ENCODE measurements at regions not wholly inside any gene's neighbourhood (a gene's known extent, or its start where the extent isn't known, plus 50 kb on each side); places are given as distances from the start of the nearest gene placed in this dataset.

DNA sequence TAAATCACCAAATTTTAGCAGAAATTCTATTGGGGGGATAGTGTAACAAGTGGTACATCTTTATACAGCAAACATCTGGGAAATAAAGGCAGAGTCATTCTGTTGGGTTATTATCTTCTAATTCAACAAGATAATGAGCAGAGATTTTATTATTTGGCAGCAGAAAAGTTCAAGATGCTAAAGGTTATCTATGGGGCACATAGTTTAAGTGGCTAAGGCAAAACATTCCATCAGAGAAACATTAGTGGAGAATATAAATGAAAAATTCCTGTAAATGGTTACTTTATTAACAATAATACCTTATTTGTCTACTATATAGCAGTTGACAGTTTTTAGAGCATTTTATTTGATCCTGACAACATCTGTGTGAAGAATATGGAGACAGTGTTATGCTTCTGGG, 815.7 kb downstream of the NCAM2 start:
- Histone ChIP-seq H3K27me3 (no peaks in the 10 kb centered on the region), H3K4me3 (no peak overlapping the region), H3K36me3 (no peaks in the 10 kb centered on the region), H3K9me3 (no peaks in the 10 kb centered on the region), H3K27ac (no peak overlapping the region), H3K4me1 (no peaks in the 10 kb centered on the region)
- TF ChIP-seq POLR2AphosphoS5 (IDR thresholded peaks at IDR 0.05) (no peak), EP300 (IDR thresholded peaks at IDR 0.05) (no peak), POLR2A (IDR thresholded peaks at IDR 0.05) (no peak)
- TF ChIP-seq, protein P1, sequence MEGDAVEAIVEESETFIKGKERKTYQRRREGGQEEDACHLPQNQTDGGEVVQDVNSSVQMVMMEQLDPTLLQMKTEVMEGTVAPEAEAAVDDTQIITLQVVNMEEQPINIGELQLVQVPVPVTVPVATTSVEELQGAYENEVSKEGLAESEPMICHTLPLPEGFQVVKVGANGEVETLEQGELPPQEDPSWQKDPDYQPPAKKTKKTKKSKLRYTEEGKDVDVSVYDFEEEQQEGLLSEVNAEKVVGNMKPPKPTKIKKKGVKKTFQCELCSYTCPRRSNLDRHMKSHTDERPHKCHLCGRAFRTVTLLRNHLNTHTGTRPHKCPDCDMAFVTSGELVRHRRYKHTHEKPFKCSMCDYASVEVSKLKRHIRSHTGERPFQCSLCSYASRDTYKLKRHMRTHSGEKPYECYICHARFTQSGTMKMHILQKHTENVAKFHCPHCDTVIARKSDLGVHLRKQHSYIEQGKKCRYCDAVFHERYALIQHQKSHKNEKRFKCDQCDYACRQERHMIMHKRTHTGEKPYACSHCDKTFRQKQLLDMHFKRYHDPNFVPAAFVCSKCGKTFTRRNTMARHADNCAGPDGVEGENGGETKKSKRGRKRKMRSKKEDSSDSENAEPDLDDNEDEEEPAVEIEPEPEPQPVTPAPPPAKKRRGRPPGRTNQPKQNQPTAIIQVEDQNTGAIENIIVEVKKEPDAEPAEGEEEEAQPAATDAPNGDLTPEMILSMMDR (IDR thresholded peaks at IDR 0.05): no peak
- DNase-seq (ENCODE audit: low spot score in 2 of 2): no peak

- no peak for TF ChIP-seq POLR2AphosphoS5 (IDR thresholded peaks at IDR 0.05)
- TF ChIP-seq, protein P1 (IDR thresholded peaks at IDR 0.05): no peak
- TF ChIP-seq POLR2A (IDR thresholded peaks at IDR 0.05): no peak
- TF ChIP-seq EP300 (IDR thresholded peaks at IDR 0.05): no peak
- WGBS: 57% methylated on average over 4 of the region's 4 CpGs
- no peaks in the 10 kb centered on the region for H3K36me3 ChIP-seq
Measured at GRCh38 chr21:21816778-21817177, 818.6 kb downstream of the NCAM2 start.

DNA sequence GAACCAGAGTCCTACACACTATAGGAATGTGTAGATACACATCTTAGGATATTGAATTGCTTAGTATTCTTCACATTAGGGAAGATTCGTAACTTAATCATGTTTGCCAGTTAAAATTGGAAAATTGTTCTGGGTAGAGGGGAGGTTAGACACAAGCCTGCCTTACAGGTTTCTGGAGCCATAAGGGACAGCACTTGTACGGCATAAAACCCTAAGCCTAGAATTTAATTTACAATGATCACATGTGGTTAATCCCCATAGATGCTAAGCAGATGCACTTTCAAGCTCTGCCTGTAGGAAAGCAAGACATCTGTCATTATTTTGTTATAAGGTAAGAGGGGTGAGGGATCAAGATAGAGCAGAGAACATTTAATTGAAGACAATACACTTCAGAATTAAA, 820.7 kb downstream of the NCAM2 start:
- H3K27ac ChIP-seq: no peak overlapping the region
- H3K4me3 ChIP-seq: no peak overlapping the region
- no peaks in the 10 kb centered on the region for H3K4me1 ChIP-seq
- whole genome bisulfite sequencing: 62% methylated on average over 2 of the region's 2 CpGs
- H3K27me3 ChIP-seq: no peaks in the 10 kb centered on the region
- TF ChIP-seq EP300 (IDR thresholded peaks at IDR 0.05) (no peak), POLR2AphosphoS5 (IDR thresholded peaks at IDR 0.05) (no peak), POLR2A (IDR thresholded peaks at IDR 0.05) (no peak)
- TF ChIP-seq, protein P1 (IDR thresholded peaks at IDR 0.05): no peak
- H3K9me3 ChIP-seq: no peaks in the 10 kb centered on the region
- no peaks in the 10 kb centered on the region for H3K36me3 ChIP-seq
- DNase-seq (ENCODE audit: low spot score in 2 of 2): no peak

More at GRCh38 chr21:21816778-21817177, 818.6 kb downstream of the NCAM2 start:
- Histone ChIP-seq H3K9me3 (no peaks in the 10 kb centered on the region), H3K4me1 (no peaks in the 10 kb centered on the region), H3K27me3 (no peaks in the 10 kb centered on the region), H3K27ac (no peak overlapping the region), H3K4me3 (no peak overlapping the region)
- DNase-seq (ENCODE audit: low spot score in 2 of 2): no peak

GRCh38 chr21:21828130-21828529, 829.9 kb downstream of the NCAM2 start:
- no peaks in the 10 kb centered on the region for H3K36me3 ChIP-seq
- H3K27me3 ChIP-seq: no peaks in the 10 kb centered on the region
- TF ChIP-seq EP300 (IDR thresholded peaks at IDR 0.05) (no peak), POLR2AphosphoS5 (IDR thresholded peaks at IDR 0.05) (no peak), POLR2A (IDR thresholded peaks at IDR 0.05) (no peak)
- TF ChIP-seq, protein P1 (IDR thresholded peaks at IDR 0.05): no peak
- no peaks in the 10 kb centered on the region for H3K9me3 ChIP-seq
- H3K4me1 ChIP-seq: no peaks in the 10 kb centered on the region
- H3K4me3 ChIP-seq: no peak overlapping the region
- no peak overlapping the region for H3K27ac ChIP-seq
- 68% methylated on average over 1 of the region's 1 CpG for WGBS
- DNase-seq (ENCODE audit: low spot score in 2 of 2): no peak

- no peaks in the 10 kb centered on the region for H3K4me1 ChIP-seq
- no peaks in the 10 kb centered on the region for H3K36me3 ChIP-seq
- no peaks in the 10 kb centered on the region for H3K9me3 ChIP-seq
- no peak overlapping the region for H3K4me3 ChIP-seq
- H3K27me3 ChIP-seq: no peaks in the 10 kb centered on the region
- H3K27ac ChIP-seq: no peak overlapping the region
- no peak for DNase-seq (ENCODE audit: low spot score in 2 of 2)
- WGBS: 91% methylated on average over 11 of the region's 11 CpGs
- no peak for TF ChIP-seq POLR2AphosphoS5 (IDR thresholded peaks at IDR 0.05)
- TF ChIP-seq, protein P1 (IDR thresholded peaks at IDR 0.05): no peak
- no peak for TF ChIP-seq EP300 (IDR thresholded peaks at IDR 0.05)
- TF ChIP-seq POLR2A (IDR thresholded peaks at IDR 0.05): no peak
Measured at GRCh38 chr21:21831036-21831435, 832.8 kb downstream of the NCAM2 start.

All from suprapubic skin (tissue), 4 donors.